Superior temporal gyrus (tissue), 1 donor: ENCODE measurements at regions not wholly inside any gene's neighbourhood (a gene's known extent, or its start where the extent isn't known, plus 50 kb on each side); places are given as distances from the start of the nearest gene placed in this dataset.
"Not testable (repeated sequence)": the region's sequence is repeated elsewhere in the genome, so short reads cannot be mapped to it uniquely, and the experiment has no call there.

Experiments used
- DNase-seq: peaks from one replicate; pipeline ENCODE4 v3.0.0-alpha.2; 2016; ENCODE audit errors: extremely low spot score

- DNase-seq: no peak
These were observed 142.3 kb downstream of the IGLL1 start for GRCh38 chr22:23437779-23438178.

DNA sequence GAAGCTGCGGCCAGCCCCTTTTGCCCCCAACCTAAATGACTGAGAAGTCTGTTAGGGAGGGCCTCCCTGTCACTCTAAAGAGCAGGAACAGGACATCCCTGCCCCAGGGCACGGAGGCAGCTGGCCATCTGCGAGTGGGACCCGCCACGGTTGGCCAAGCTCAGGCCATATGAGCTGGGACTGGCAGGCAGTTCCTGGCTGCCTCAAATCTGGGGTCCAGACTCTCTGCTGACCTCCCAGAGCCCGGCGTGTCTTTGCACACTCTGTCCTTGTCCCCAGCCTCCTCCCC, 143.0 kb downstream of the IGLL1 start:
- not testable (repeated sequence) for DNase-seq

GRCh38 chr22:23436354-23437106, 143.6 kb downstream of the IGLL1 start:
- not testable (repeated sequence) for DNase-seq

- DNase-seq: not testable (repeated sequence)
These were observed 144.9 kb downstream of the IGLL1 start for GRCh38 chr22:23435186-23435585.

- not testable (repeated sequence) for DNase-seq
These were observed 145.8 kb downstream of the IGLL1 start for GRCh38 chr22:23434198-23434830.

DNA sequence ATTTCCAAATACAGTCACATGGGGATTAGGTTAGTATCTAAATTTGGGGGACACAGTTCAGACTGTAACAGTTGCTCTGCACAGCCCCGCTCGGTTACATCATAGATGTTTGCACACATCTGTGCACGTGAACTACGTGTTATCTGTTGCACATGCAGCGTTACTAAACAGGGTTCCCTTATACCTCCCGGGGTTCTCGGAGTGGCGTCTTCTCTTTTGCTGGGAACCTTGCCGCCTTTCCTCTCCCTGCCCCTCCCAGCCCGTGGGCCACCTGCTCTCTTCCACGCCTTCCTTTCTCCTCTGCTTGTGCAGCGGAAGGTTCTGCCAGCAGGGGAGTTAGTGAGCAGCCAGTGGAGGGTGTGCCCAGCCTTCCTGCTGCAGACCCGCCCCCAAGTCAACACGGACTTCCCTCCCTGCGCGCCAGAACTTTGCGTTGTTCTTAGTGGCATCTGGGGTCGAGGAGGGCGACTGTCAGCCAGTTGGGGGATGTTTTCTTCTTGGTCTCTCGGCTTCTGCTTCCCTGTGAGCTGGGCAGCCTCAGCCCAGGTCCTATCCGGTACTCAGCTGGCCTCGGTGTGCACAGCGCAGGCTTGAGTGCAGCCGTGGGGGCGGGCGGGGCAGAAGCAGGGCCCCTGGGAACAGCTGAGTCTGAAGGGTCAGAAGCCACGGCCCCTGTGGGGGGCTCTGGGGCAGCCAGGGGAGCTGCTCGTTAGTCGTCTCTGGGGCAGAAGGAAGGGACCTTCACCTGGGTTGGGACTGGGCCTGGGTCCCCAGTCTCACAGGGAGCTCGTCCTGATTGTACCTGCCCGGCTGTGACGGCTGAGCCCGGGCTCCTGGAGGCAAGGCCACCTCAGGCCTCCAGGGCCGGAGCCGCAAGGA, 146.7 kb downstream of the IGLL1 start:
- not testable (repeated sequence) for DNase-seq

DNA sequence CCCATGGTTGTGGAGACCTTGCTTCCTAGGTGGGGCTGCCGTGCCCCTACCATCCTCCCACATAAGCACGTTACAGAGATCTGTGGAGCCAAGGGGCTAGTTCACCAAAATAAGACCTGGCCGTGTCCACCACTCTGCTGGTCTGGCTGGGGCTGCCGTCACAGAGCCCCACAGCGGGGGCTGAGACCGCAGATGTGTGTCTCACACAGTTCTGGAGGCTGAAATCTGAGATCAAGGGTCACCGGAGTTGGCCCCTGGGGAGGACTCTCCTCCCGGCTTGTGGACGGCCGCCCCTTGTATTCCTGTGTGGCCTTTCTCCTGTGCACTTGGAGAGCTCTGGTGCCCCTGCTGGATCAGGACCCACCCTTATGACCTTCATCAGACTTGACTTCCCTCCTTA, 147.4 kb downstream of the IGLL1 start:
- not testable (repeated sequence) for DNase-seq

- DNase-seq: no peak
These were observed 148.6 kb downstream of the IGLL1 start for GRCh38 chr22:23431337-23432072.

GRCh38 chr22:23424551-23425068, 155.5 kb downstream of the IGLL1 start:
- not testable (repeated sequence) for DNase-seq

- no peak for DNase-seq
These were observed 156.1 kb downstream of the IGLL1 start for GRCh38 chr22:23424031-23424430.

DNA sequence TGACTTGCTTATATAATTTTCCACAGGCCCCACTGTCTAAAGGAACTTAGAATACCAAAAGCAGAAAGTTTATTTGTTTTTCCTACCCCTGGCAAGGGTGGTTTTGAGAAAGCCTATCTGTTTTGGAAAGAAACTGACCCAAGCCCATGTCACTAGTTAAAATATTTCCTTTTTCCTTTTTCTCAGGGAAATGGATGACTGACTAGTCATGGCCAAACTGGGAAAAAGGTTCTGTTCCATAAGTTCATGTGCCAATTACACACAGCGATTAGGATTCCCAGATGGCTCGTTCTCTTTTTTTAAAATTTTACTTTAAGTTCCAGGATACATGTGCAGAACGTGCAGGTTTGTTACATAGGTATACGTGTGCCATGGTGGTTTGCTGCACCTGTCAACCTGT, 157.8 kb downstream of the IGLL1 start:
- not testable (repeated sequence) for DNase-seq

DNA sequence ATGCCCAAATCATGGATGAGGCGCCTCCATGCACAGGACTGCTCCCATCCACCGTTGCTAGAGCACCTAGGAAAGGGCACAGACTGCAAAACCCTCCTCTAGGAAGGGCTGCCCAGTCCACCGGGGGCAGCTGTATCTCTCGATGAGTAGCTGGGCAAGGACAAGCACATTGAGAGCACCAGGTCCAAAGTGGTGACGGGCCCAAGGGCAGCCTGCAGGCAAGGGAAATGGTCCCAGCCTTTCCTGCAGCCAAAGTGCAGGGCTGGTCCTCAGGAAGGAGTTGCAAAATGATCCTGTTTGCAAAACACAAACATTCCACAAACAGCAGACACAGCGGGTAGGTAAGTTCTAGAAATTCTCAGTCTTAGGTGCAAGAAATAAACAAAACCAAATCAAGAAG, 158.8 kb downstream of the IGLL1 start:
- DNase-seq: not testable (repeated sequence)

DNA sequence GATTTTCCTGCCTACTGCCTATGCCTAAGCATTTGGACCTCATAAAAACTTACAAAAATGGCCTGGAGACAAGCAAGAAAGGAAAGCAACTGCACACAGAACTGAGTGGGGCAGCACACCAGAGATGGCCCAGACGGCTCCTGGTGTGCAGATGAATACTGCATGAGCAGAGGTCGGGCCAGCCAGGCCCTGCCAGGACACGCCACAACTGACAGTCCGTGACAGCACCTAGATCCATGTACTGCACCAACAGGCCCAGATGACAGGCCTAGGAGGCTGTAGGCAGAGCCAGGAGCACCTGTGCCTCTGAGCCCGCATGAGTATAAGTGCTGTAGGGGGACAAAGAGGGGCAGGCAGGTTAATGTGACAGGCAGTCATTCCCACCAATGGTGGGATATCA, 160.2 kb downstream of the IGLL1 start:
- DNase-seq: no peak

DNA sequence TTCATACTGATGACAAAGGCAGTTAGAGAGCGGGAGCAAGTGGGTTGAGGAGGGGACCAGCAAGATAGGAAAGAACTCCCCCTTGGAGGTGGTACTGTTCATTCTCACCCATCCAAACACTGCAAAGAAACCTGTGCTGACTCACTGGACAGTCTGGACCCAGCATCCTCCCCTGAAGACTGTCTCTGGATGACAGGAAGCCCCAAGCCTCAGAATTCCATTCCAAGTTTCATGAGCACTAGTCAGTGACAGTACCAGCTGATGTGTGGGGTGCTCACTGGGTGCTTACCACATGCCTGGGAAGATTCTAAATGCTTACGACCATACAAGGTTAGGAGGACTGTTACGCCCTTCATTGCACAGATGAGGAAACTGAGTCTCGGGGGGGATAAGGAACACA, 160.9 kb downstream of the IGLL1 start:
- no peak for DNase-seq

DNA sequence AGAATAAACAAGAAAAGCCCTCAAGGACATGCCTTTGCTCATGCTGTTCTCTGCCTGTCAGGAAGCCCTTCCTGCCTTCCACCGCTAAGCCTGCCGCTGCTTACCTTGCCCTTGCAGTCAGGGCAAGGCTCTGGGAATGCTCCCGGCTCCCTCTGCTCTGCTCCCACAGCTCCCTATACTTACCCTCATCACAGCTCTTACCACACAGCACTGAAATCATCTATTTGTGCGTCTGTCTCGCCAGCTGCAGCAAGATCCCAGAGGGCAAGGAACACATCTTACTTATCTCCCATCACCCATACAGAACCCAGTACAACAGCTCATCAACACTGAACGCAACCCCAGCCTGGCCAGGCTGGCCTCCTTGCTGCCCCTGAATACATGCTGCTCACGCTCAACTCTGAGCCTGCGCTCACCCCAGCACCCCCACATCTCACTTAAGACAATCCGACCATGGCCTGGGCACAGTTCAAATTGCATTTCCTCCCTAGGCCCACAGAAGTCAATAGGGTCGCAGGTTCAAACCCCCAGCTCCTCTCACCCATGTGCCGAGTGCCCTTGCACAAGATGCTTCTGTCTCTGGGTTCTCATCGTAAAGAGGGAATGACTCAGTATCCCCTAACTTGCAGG, 161.8 kb downstream of the IGLL1 start:
- no peak for DNase-seq

- not testable (repeated sequence) for DNase-seq
These were observed 162.8 kb downstream of the IGLL1 start for GRCh38 chr22:23417327-23417726.

DNA sequence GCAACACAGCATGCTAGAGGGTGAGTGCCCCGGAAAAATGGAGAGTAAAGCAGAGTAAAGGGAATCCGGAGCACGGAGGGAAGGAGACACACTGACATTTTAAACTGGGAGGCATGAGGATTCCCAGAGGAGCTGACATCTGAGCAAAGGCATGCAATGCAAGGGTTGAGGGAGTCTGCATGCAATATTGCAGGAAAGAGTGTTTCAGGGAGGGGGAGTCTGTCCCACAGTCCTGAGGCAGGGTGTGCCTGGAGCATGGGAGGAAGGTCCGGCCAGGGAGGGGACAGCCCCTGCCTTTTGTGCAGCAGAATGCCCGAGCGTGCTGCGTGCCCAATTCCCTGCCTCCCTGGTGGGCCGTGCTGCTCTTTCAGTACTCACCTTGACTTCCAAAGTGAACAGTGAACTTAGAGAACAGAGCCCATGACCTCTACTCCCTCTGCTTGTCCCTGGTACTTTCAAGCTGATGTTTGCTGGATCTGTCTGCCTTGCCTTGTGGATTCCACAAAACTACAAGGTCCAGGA, 163.9 kb downstream of the IGLL1 start:
- not testable (repeated sequence) for DNase-seq

DNA sequence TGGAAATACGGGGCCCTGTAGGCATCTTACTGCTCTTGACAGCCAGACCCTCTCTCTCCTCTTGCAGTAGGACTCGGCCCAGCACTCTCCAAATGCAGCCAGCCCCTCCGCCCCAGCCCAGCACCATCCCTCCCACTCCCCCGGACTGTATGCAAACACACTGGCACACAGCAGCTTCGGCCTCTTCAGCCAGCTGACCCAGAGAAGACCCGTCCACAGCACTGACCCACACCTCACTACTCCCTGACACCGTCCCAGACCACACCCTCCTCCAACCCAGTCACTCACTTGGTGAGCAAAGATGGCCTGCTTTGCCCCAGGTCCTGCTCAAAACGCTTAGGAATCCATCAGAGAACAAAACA, 164.6 kb downstream of the IGLL1 start:
- DNase-seq: no peak

GRCh38 chr22:23414727-23415489, 165.2 kb downstream of the IGLL1 start:
- DNase-seq: no peak

- DNase-seq: no peak
These were observed 168.4 kb downstream of the IGLL1 start for GRCh38 chr22:23411739-23412138.
